SK-N-SH (cell line): ENCODE measurements at regions not wholly inside any gene's neighbourhood (a gene's known extent, or its start where the extent isn't known, plus 50 kb on each side); places are given as distances from the start of the nearest gene placed in this dataset.

Experiments used
- CTCF ChIA-PET: fragments of 300-600, 350-600 bp; formaldehyde crosslinking; extraction: SDS; loops from one replicate; lab custom pipeline; 2021; lab: Yijun Ruan, JAX
- POLR2A ChIA-PET: fragments of 350-600 bp; sonication (Branson Sonifier 250); formaldehyde crosslinking; extraction: SDS; loops from one replicate; lab custom pipeline; 2020; ENCODE audit warnings: antibody characterized with exemption, inconsistent platforms; lab: Yijun Ruan, JAX
- DNase-seq: peaks from one replicate; pipeline ENCODE4 v3.0.0; 2012
- H2AFZ ChIP-seq: fragments of 200-600 bp; sonication (generic); 2 replicates; pipeline ENCODE4 v1.8.1; 2016; ENCODE audit warnings: antibody characterized with exemption, mild to moderate bottlenecking, low read depth
- H3F3A ChIP-seq: fragments of 200-600 bp; sonication (generic); replicated peaks from 2 replicates; pipeline ENCODE3; 2016; ENCODE audit warnings: antibody characterized with exemption, mild to moderate bottlenecking; ENCODE audit not compliant: insufficient read depth
- H3K27ac ChIP-seq, 2 experiments: fragments of 200-500 bp in 1 of 2; fragments of 200-600 bp in 1 of 2; sonication (Bioruptor generic) in 1 of 2; sonication (generic), shearing (Covaris generic) in 1 of 2; 2 replicates each; pipeline versions ENCODE4 v1.5.1 to v1.6.1; 2014 to 2016; ENCODE audit warnings: low read depth in 2 of 2, inconsistent platforms in 1 of 2, low read length in 1 of 2, mild to moderate bottlenecking in 1 of 2, mixed read lengths in 1 of 2
- H3K27me3 ChIP-seq: fragments of 200-600 bp; sonication (generic), shearing (Covaris generic); 2 replicates; pipeline ENCODE4 v1.6.1; 2016; ENCODE audit warnings: mixed run types; ENCODE audit not compliant: insufficient read depth
- H3K36me3 ChIP-seq, 2 experiments: fragments of 200-500 bp in 1 of 2; fragments of 200-600 bp in 1 of 2; sonication (Bioruptor generic) in 1 of 2; sonication (generic) in 1 of 2; replicated peaks in 1 of 2; 2 replicates each; pipeline versions ENCODE3 to v1.5.1; 2014 to 2016; ENCODE audit warnings: low read length in 1 of 2, mild to moderate bottlenecking in 1 of 2; ENCODE audit not compliant: insufficient read depth in 2 of 2, control insufficient read depth in 1 of 2
- H3K4me1 ChIP-seq, 2 experiments: fragments of 200-500 bp in 1 of 2; fragments of 200-600 bp in 1 of 2; sonication (Bioruptor generic) in 1 of 2; sonication (generic), shearing (Covaris generic) in 1 of 2; 2 replicates each; pipeline versions ENCODE4 v1.5.1 to v1.6.1; 2014 to 2016; ENCODE audit warnings: low read depth in 1 of 2, low read length in 1 of 2, mixed run types in 1 of 2; ENCODE audit not compliant: insufficient read depth in 2 of 2, control insufficient read depth in 1 of 2
- H3K4me2 ChIP-seq: fragments of 200-600 bp; sonication (generic), shearing (Covaris generic); 2 replicates; pipeline ENCODE4 v1.6.1; 2017; ENCODE audit warnings: mixed run types
- H3K4me3 ChIP-seq, 2 experiments: fragments of 200-500 bp in 1 of 2; fragments of 200-600 bp in 1 of 2; sonication (Bioruptor generic) in 1 of 2; sonication (generic), shearing (Covaris generic) in 1 of 2; 2 replicates each; pipeline versions ENCODE4 v1.5.1 to v1.8.1; 2014 to 2016; ENCODE audit warnings: low read depth in 2 of 2, inconsistent platforms in 1 of 2, low read length in 1 of 2, mild to moderate bottlenecking in 1 of 2, mixed read lengths in 1 of 2, moderate library complexity in 1 of 2
- H3K79me2 ChIP-seq: fragments of 200-600 bp; sonication (generic); 2 replicates; pipeline ENCODE4 v1.8.1; 2017; ENCODE audit warnings: mild to moderate bottlenecking; ENCODE audit not compliant: insufficient read depth
- H3K9ac ChIP-seq: fragments of 200-600 bp; sonication (generic); 2 replicates; pipeline ENCODE4 v1.6.1; 2017; ENCODE audit warnings: mixed run types
- H3K9me2 ChIP-seq: fragments of 200-600 bp; sonication (generic); 2 replicates; pipeline ENCODE4 v1.6.1; 2017; ENCODE audit warnings: mixed run types
- H3K9me3 ChIP-seq: fragments of 200-600 bp; sonication (generic); 2 replicates; pipeline ENCODE4 v1.6.1; 2017; ENCODE audit warnings: mixed run types, mild to moderate bottlenecking, moderate library complexity
- H4K20me1 ChIP-seq: fragments of 200-600 bp; sonication (generic); 2 replicates; pipeline ENCODE4 v1.6.1; 2017; ENCODE audit warnings: mild to moderate bottlenecking, mixed run types; ENCODE audit not compliant: insufficient read depth
- CHD2 ChIP-seq: fragments of 150-350 bp; IDR thresholded peaks from 2 replicates; pipeline ENCODE4 v1.6.1; 2018; ENCODE audit warnings: low read length; ENCODE audit not compliant: partially characterized antibody
- GABPA ChIP-seq: IDR thresholded peaks from 2 replicates; pipeline ENCODE4 v1.4.0; 2012; ENCODE audit warnings: low read depth, mild to moderate bottlenecking
- NFIC ChIP-seq: IDR thresholded peaks from 2 replicates; pipeline ENCODE4 v1.4.0; 2012; ENCODE audit warnings: borderline replicate concordance
- RFX5 ChIP-seq: IDR thresholded peaks from 2 replicates; pipeline ENCODE4 v1.6.1; 2012; ENCODE audit warnings: mild to moderate bottlenecking, improper control_type of control experiment, low read length
- RXRA ChIP-seq: IDR thresholded peaks from 2 replicates; pipeline ENCODE4 v1.4.0; 2012; ENCODE audit warnings: low read depth, mild to moderate bottlenecking, borderline replicate concordance
- SMC3 ChIP-seq: IDR thresholded peaks from 2 replicates; pipeline ENCODE4 v1.6.1; 2012; ENCODE audit warnings: low read depth, low read length, improper control_type of control experiment
- TEAD4 ChIP-seq: IDR thresholded peaks from 2 replicates; pipeline ENCODE4 v1.4.0; 2012; ENCODE audit warnings: mild to moderate bottlenecking, borderline replicate concordance; ENCODE audit not compliant: insufficient read depth
- WGBS: methylation state at CpG from one replicate; pipeline ENCODE4 v1.1.6; 2017; ENCODE audit warnings: low lambda C conversion rate; 5-methylcytosine and 5-hydroxymethylcytosine counted together
- TF ChIP-seq, protein P1 (sequence below): fragments of 150-350 bp; IDR thresholded peaks from 2 replicates; pipeline ENCODE4 v1.6.1; 2017; ENCODE audit warnings: antibody characterized with exemption, low read length, low read depth, borderline replicate concordance
- TF ChIP-seq, protein P2 (sequence below): IDR thresholded peaks from 2 replicates; pipeline ENCODE4 v1.4.0; 2012; ENCODE audit warnings: low read depth, borderline replicate concordance
- TF ChIP-seq, protein P3 (sequence below): IDR thresholded peaks from 2 replicates; pipeline ENCODE4 v1.4.0; 2012; ENCODE audit warnings: low read depth, borderline replicate concordance
- TF ChIP-seq, protein P4 (sequence below): fragments of 200-600 bp; sonication (generic); IDR thresholded peaks from 2 replicates; pipeline ENCODE4 v1.6.1; 2017; ENCODE audit warnings: antibody characterized with exemption, mild to moderate bottlenecking, moderate library complexity
- TF ChIP-seq, protein P5 (sequence below): IDR thresholded peaks from 2 replicates; pipeline ENCODE4 v1.4.0; 2012; ENCODE audit warnings: low read depth

DNA sequence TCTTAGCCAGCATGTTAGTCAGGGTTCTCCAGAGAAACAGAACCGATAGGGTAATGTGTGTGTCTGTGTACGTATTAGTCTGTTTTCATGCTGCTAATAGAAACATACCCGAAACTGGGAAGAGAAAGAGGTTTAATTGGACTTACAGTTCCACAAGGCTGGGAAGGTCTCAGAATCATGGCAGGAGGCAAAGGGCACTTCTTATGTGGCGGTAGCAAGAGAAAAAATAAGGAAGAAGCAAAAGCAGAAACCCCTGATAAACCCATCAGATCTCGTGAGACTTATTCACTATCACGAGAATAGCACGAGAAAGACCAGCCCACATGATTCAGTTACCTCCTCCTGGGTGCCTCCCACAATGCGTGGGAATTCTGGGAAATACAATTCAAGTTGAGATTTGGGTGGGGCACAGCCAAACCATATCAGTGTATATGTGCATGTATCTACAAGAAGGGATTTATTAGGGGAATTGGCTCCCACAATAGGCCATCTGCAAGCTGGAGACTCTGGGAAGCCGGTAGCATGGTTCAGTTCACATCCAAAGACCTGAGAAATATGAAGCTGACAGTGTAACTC is 173.7 kb upstream of the NECTIN1 start:
- no peak for TF ChIP-seq GABPA
- TF ChIP-seq SMC3: no peak
- no peak for TF ChIP-seq NFIC
- TF ChIP-seq, protein P1, sequence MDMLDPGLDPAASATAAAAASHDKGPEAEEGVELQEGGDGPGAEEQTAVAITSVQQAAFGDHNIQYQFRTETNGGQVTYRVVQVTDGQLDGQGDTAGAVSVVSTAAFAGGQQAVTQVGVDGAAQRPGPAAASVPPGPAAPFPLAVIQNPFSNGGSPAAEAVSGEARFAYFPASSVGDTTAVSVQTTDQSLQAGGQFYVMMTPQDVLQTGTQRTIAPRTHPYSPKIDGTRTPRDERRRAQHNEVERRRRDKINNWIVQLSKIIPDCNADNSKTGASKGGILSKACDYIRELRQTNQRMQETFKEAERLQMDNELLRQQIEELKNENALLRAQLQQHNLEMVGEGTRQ: no peak
- TF ChIP-seq, protein P2, sequence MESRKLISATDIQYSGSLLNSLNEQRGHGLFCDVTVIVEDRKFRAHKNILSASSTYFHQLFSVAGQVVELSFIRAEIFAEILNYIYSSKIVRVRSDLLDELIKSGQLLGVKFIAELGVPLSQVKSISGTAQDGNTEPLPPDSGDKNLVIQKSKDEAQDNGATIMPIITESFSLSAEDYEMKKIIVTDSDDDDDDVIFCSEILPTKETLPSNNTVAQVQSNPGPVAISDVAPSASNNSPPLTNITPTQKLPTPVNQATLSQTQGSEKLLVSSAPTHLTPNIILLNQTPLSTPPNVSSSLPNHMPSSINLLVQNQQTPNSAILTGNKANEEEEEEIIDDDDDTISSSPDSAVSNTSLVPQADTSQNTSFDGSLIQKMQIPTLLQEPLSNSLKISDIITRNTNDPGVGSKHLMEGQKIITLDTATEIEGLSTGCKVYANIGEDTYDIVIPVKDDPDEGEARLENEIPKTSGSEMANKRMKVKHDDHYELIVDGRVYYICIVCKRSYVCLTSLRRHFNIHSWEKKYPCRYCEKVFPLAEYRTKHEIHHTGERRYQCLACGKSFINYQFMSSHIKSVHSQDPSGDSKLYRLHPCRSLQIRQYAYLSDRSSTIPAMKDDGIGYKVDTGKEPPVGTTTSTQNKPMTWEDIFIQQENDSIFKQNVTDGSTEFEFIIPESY: no peak
- TF ChIP-seq, protein P3, sequence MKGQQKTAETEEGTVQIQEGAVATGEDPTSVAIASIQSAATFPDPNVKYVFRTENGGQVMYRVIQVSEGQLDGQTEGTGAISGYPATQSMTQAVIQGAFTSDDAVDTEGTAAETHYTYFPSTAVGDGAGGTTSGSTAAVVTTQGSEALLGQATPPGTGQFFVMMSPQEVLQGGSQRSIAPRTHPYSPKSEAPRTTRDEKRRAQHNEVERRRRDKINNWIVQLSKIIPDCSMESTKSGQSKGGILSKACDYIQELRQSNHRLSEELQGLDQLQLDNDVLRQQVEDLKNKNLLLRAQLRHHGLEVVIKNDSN: no peak
- TF ChIP-seq TEAD4: no peak
- no peak for TF ChIP-seq RXRA
- no peak for TF ChIP-seq RFX5
- TF ChIP-seq, protein P4, sequence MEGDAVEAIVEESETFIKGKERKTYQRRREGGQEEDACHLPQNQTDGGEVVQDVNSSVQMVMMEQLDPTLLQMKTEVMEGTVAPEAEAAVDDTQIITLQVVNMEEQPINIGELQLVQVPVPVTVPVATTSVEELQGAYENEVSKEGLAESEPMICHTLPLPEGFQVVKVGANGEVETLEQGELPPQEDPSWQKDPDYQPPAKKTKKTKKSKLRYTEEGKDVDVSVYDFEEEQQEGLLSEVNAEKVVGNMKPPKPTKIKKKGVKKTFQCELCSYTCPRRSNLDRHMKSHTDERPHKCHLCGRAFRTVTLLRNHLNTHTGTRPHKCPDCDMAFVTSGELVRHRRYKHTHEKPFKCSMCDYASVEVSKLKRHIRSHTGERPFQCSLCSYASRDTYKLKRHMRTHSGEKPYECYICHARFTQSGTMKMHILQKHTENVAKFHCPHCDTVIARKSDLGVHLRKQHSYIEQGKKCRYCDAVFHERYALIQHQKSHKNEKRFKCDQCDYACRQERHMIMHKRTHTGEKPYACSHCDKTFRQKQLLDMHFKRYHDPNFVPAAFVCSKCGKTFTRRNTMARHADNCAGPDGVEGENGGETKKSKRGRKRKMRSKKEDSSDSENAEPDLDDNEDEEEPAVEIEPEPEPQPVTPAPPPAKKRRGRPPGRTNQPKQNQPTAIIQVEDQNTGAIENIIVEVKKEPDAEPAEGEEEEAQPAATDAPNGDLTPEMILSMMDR: no peak
- TF ChIP-seq CHD2: no peak
- TF ChIP-seq, protein P5, sequence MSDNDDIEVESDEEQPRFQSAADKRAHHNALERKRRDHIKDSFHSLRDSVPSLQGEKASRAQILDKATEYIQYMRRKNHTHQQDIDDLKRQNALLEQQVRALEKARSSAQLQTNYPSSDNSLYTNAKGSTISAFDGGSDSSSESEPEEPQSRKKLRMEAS: no peak
- Histone ChIP-seq H3K4me1 (peaks cover 0 to 56% of the 10 kb centered on the region in 2 experiments; a peak in 2 of 4 replicates), H2AFZ (no peak overlapping the region), H3K4me3 (no peak overlapping the region), H3K27me3 (peaks cover 15% of the 10 kb centered on the region; the same call in 1 of the 2 replicates), H3K79me2 (no peaks in the 10 kb centered on the region), H3K9me3 (no peaks in the 10 kb centered on the region), H3K9me2 (no peaks in the 10 kb centered on the region), H3F3A (no peaks in the 10 kb centered on the region), H3K4me2 (no peak overlapping the region), H3K36me3 (no peaks in the 10 kb centered on the region), H4K20me1 (no peaks in the 10 kb centered on the region), H3K9ac (no peak overlapping the region), H3K27ac (no peak overlapping the region; a peak in 1 of 4 replicates)
- DNase-seq: no peak
- POLR2A ChIA-PET: interaction anchor here (1.3 to 1.8 kb wide), 2 partner anchors 10 to 123 kb away, joined by 7 to 9 read pairs; no protein-coding TSS in a partner anchor
- 54% methylated on average over 9 of the region's 9 CpGs for WGBS
- CTCF ChIA-PET: interaction anchor here (0.6 to 1.2 kb wide), 3 partner anchors 53 to 173 kb away, joined by 3 to 5 read pairs (median 3); no protein-coding TSS in a partner anchor
